Body of pancreas (tissue), 4 donors: ENCODE measurements at regions not wholly inside any gene's neighbourhood (a gene's known extent, or its start where the extent isn't known, plus 50 kb on each side); places are given as distances from the start of the nearest gene placed in this dataset.
"Not testable (repeated sequence)": the region's sequence is repeated elsewhere in the genome, so short reads cannot be mapped to it uniquely, and the experiment has no call there.

Experiments
- ATAC-seq: fragments of 150-250 bp; one replicate; pipeline ENCODE4 v1.9.1; 2016
- DNase-seq, 4 donors: peaks; one replicate each; pipeline ENCODE4 v3.0.0-alpha.2; 2019
- H3K27ac ChIP-seq, 4 donors: fragments of 200-600 bp; sonication (generic); 1 replicate in 3 of 4; 2 replicates in 1 of 4; pipeline versions ENCODE4 v1.5.1 to v1.6.1; 2016 to 2019; ENCODE audit warnings: mild to moderate bottlenecking in 1 of 4, mixed read lengths in 1 of 4, moderate library complexity in 1 of 4
- H3K27me3 ChIP-seq, 2 donors: fragments of 200-600 bp; sonication (generic); one replicate each; pipeline ENCODE4 v1.6.0; 2016; ENCODE audit warnings: mild to moderate bottlenecking in 1 of 2
- H3K36me3 ChIP-seq, 2 donors: fragments of 200-600 bp; sonication (generic); replicated peaks in 1 of 2; 2 replicates each; pipeline ENCODE4 v1.5.1; 2016; ENCODE audit warnings: low read depth in 2 of 2; ENCODE audit not compliant: insufficient read depth in 1 of 2
- H3K4me1 ChIP-seq: fragments of 200-600 bp; sonication (generic); one replicate; pipeline ENCODE4 v1.6.0; 2016
- H3K4me3 ChIP-seq, 2 donors: fragments of 200-600 bp; sonication (generic); 1 replicate in 1 of 2; 2 replicates in 1 of 2; pipeline ENCODE4 v1.5.1; 2016 to 2019
- H3K9me3 ChIP-seq, 3 donors: fragments of 200-600 bp; sonication (generic); 1 replicate in 2 of 3; 2 replicates in 1 of 3; pipeline ENCODE4 v1.5.1; 2016
- CTCF ChIP-seq, 7 experiments: fragments of 450-650 bp in 4 of 7; fragments of 200-600 bp in 3 of 7; sonication (generic) in 3 of 7; IDR thresholded peaks; one replicate each; pipeline ENCODE4 v1.5.1; 2016 to 2019; ENCODE audit warnings: antibody characterized with exemption in 7 of 7
- POLR2A ChIP-seq, 3 donors: fragments of 450-650 bp; IDR thresholded peaks; one replicate each; pipeline ENCODE4 v1.6.1; 2016; ENCODE audit warnings: antibody characterized with exemption in 3 of 3, mild to moderate bottlenecking in 2 of 3
- WGBS, 2 donors: methylation state at CpG; one replicate each; pipeline ENCODE4 v1.1.5; 2017; 5-methylcytosine and 5-hydroxymethylcytosine counted together
- intact Hi-C: fragments of 100-400 bp; cut with DNase I; formaldehyde crosslinking; loops from one replicate; pipeline ENCODE4 v1.15.1; 2023

- 70% methylated on average over 5 of the region's 5 CpGs for WGBS, 2 donors
Measured at GRCh38 chr6:56875961-56876360, 78.9 kb upstream of the BEND6 start.

GRCh38 chr6:56875523-56875922 is 79.4 kb upstream of the BEND6 start:
- intact Hi-C loops, result no loop called here
- DNase-seq (no peak), ATAC-seq (no peak)
- TF ChIP-seq CTCF (IDR thresholded peaks at IDR 0.05) (no peak), POLR2A (IDR thresholded peaks at IDR 0.05) (no peak)
- no peaks in the 10 kb centered on the region for H3K27me3 ChIP-seq
- no peaks in the 10 kb centered on the region for H3K9me3 ChIP-seq
- H3K4me1 ChIP-seq, result no peaks in the 10 kb centered on the region
- no peak overlapping the region for H3K27ac ChIP-seq
- no peaks in the 10 kb centered on the region for H3K36me3 ChIP-seq
- no peak overlapping the region for H3K4me3 ChIP-seq
- 83 to 90% methylated on average over 1 of the region's 1 CpG for WGBS, 2 donors

More at GRCh38 chr6:56875961-56876360, 78.9 kb upstream of the BEND6 start:
- no peak overlapping the region for H3K27ac ChIP-seq
- ATAC-seq (no peak), DNase-seq (no peak)
- no peaks in the 10 kb centered on the region for H3K9me3 ChIP-seq
- no peak overlapping the region for H3K4me3 ChIP-seq
- TF ChIP-seq CTCF (IDR thresholded peaks at IDR 0.05) (no peak), POLR2A (IDR thresholded peaks at IDR 0.05) (no peak)
- no peaks in the 10 kb centered on the region for H3K27me3 ChIP-seq
- no peaks in the 10 kb centered on the region for H3K4me1 ChIP-seq
- intact Hi-C loops, result no loop called here
- H3K36me3 ChIP-seq, result no peaks in the 10 kb centered on the region

- no peak overlapping the region for H3K4me3 ChIP-seq
- TF ChIP-seq POLR2A (IDR thresholded peaks at IDR 0.05) (no peak), CTCF (IDR thresholded peaks at IDR 0.05) (no peak)
- WGBS, 2 donors, result 79% methylated on average over 3 of the region's 3 CpGs
- H3K4me1 ChIP-seq, result no peaks in the 10 kb centered on the region
- DNase-seq (no peak), ATAC-seq (no peak)
- H3K27ac ChIP-seq, result no peak overlapping the region
- no peaks in the 10 kb centered on the region for H3K9me3 ChIP-seq
- intact Hi-C loops, result no loop called here
- no peaks in the 10 kb centered on the region for H3K36me3 ChIP-seq
- no peaks in the 10 kb centered on the region for H3K27me3 ChIP-seq
Measured at GRCh38 chr6:56874328-56874727, 80.6 kb upstream of the BEND6 start.

GRCh38 chr6:56870053-56870452 is 84.9 kb upstream of the BEND6 start:
- H3K27ac ChIP-seq, H3K36me3 ChIP-seq, ATAC-seq, DNase-seq, H3K4me3 ChIP-seq, intact Hi-C loops, H3K9me3 ChIP-seq, H3K4me1 ChIP-seq, H3K27me3 ChIP-seq: not testable (repeated sequence)
- 86 to 88% methylated on average over 5 of the region's 5 CpGs for WGBS, 2 donors

- H3K36me3 ChIP-seq, result no peaks in the 10 kb centered on the region
- TF ChIP-seq CTCF (IDR thresholded peaks at IDR 0.05), result no peak
- TF ChIP-seq POLR2A (IDR thresholded peaks at IDR 0.05), result no peak
- H3K27ac ChIP-seq, result no peak overlapping the region
- DNase-seq, result no peak
- no peak overlapping the region for H3K4me3 ChIP-seq
- 82 to 88% methylated on average over 2 of the region's 2 CpGs for WGBS, 2 donors
- intact Hi-C loops, result no loop called here
- no peaks in the 10 kb centered on the region for H3K9me3 ChIP-seq
- H3K27me3 ChIP-seq, result no peaks in the 10 kb centered on the region
- ATAC-seq, result no peak
- peaks cover 8% of the 10 kb centered on the region for H3K4me1 ChIP-seq
Measured at GRCh38 chr6:56869346-56869745, 85.6 kb upstream of the BEND6 start.
